ENCODE measurements at regions not wholly inside any gene's neighbourhood (a gene's known extent, or its start where the extent isn't known, plus 50 kb on each side); places are given as distances from the start of the nearest gene placed in this dataset.
A peak's percentile ranks its signal among the peaks of the same experiment; 100 is the strongest.
"Not testable (repeated sequence)": the region's sequence is repeated elsewhere in the genome, so short reads cannot be mapped to it uniquely, and the experiment has no call there.

- no peaks in the 10 kb centered on the region for H3K9me3 Mint-ChIP-seq
- no peak overlapping the region for H3K4me3 Mint-ChIP-seq
- peaks cover 10% of the 10 kb centered on the region for H3K36me3 Mint-ChIP-seq (ENCODE audit: low read depth)
- H3K4me1 Mint-ChIP-seq (ENCODE audit: low read depth): peaks cover 12% of the 10 kb centered on the region
- H3K27ac Mint-ChIP-seq: no peak overlapping the region
- H3K27me3 Mint-ChIP-seq: no peaks in the 10 kb centered on the region
Observed at GRCh38 chr7:130951976-130952876, 218.2 kb upstream of the KLF14 start.

- no peak overlapping the region for H3K27ac Mint-ChIP-seq
- no peak overlapping the region for H3K4me3 Mint-ChIP-seq
- peaks cover 1% of the 10 kb centered on the region for H3K36me3 Mint-ChIP-seq (ENCODE audit: low read depth)
- no peaks in the 10 kb centered on the region for H3K27me3 Mint-ChIP-seq
- H3K9me3 Mint-ChIP-seq: no peaks in the 10 kb centered on the region
- peaks cover 2% of the 10 kb centered on the region for H3K4me1 Mint-ChIP-seq (ENCODE audit: low read depth)
Observed at GRCh38 chr7:130953196-130953595, 219.2 kb upstream of the KLF14 start.

GRCh38 chr7:130954918-130955564 is 221.0 kb upstream of the KLF14 start:
- H3K36me3 Mint-ChIP-seq (ENCODE audit: low read depth): no peaks in the 10 kb centered on the region

GRCh38 chr7:130955565-130955919 is 221.5 kb upstream of the KLF14 start:
- Mint-ChIP-seq H3K4me3 (no peak overlapping the region), H3K27ac (peak overlapping the region; percentile 92), H3K4me1 (ENCODE audit: low read depth) (peaks cover 3% of the 10 kb centered on the region), H3K27me3 (no peaks in the 10 kb centered on the region), H3K36me3 (ENCODE audit: low read depth) (no peaks in the 10 kb centered on the region), H3K9me3 (no peaks in the 10 kb centered on the region)

More at GRCh38 chr7:130954918-130955564, 221.0 kb upstream of the KLF14 start:
- H3K4me3 Mint-ChIP-seq: no peak overlapping the region
- H3K27me3 Mint-ChIP-seq: no peaks in the 10 kb centered on the region
- H3K4me1 Mint-ChIP-seq (ENCODE audit: low read depth): no peaks in the 10 kb centered on the region
- peak overlapping the region; percentile 92 for H3K27ac Mint-ChIP-seq
- H3K9me3 Mint-ChIP-seq: no peaks in the 10 kb centered on the region

GRCh38 chr7:130956417-130957136 is 222.6 kb upstream of the KLF14 start:
- Mint-ChIP-seq H3K4me3 (no peak overlapping the region), H3K36me3 (ENCODE audit: low read depth) (no peaks in the 10 kb centered on the region), H3K4me1 (ENCODE audit: low read depth) (peaks cover 13% of the 10 kb centered on the region), H3K27ac (peak overlapping the region; percentile 92), H3K27me3 (no peaks in the 10 kb centered on the region), H3K9me3 (no peaks in the 10 kb centered on the region)

GRCh38 chr7:130957137-130957513 is 223.1 kb upstream of the KLF14 start:
- peaks cover 4% of the 10 kb centered on the region for H3K36me3 Mint-ChIP-seq (ENCODE audit: low read depth)
- no peaks in the 10 kb centered on the region for H3K27me3 Mint-ChIP-seq
- peaks cover 19% of the 10 kb centered on the region for H3K4me1 Mint-ChIP-seq (ENCODE audit: low read depth)
- peak overlapping the region; percentile 92 for H3K27ac Mint-ChIP-seq
- H3K9me3 Mint-ChIP-seq: no peaks in the 10 kb centered on the region
- no peak overlapping the region for H3K4me3 Mint-ChIP-seq

GRCh38 chr7:130957722-130958435 is 223.9 kb upstream of the KLF14 start:
- H3K4me1 Mint-ChIP-seq (ENCODE audit: low read depth): peaks cover 26% of the 10 kb centered on the region
- peak overlapping the region; percentile 92 for H3K27ac Mint-ChIP-seq
- H3K27me3 Mint-ChIP-seq; H3K4me3 Mint-ChIP-seq; H3K36me3 Mint-ChIP-seq (ENCODE audit: low read depth); H3K9me3 Mint-ChIP-seq: not testable (repeated sequence)

- Mint-ChIP-seq H3K36me3 (ENCODE audit: low read depth) (peaks cover 8% of the 10 kb centered on the region), H3K4me3 (no peak overlapping the region), H3K27ac (peak overlapping the region; percentile 92), H3K27me3 (no peaks in the 10 kb centered on the region), H3K9me3 (no peaks in the 10 kb centered on the region), H3K4me1 (ENCODE audit: low read depth) (peaks cover 36% of the 10 kb centered on the region)
Observed at GRCh38 chr7:130958846-130959245, 224.8 kb upstream of the KLF14 start.

- no peak overlapping the region for H3K4me3 Mint-ChIP-seq
- H3K36me3 Mint-ChIP-seq (ENCODE audit: low read depth): peaks cover 8% of the 10 kb centered on the region
- H3K9me3 Mint-ChIP-seq: no peaks in the 10 kb centered on the region
- H3K4me1 Mint-ChIP-seq (ENCODE audit: low read depth): peaks cover 45% of the 10 kb centered on the region
- no peaks in the 10 kb centered on the region for H3K27me3 Mint-ChIP-seq
- peak overlapping the region; percentile 97 for H3K27ac Mint-ChIP-seq
Observed at GRCh38 chr7:130959743-130960207, 225.8 kb upstream of the KLF14 start.

GRCh38 chr7:130960208-130960988 is 226.4 kb upstream of the KLF14 start:
- peaks cover 8% of the 10 kb centered on the region for H3K36me3 Mint-ChIP-seq (ENCODE audit: low read depth)
- H3K4me3 Mint-ChIP-seq: no peak overlapping the region
- H3K4me1 Mint-ChIP-seq (ENCODE audit: low read depth): peaks cover 48% of the 10 kb centered on the region
- no peaks in the 10 kb centered on the region for H3K27me3 Mint-ChIP-seq
- H3K9me3 Mint-ChIP-seq: no peaks in the 10 kb centered on the region
- H3K27ac Mint-ChIP-seq: peak overlapping the region; percentile 97

GRCh38 chr7:130961128-130961601 is 227.2 kb upstream of the KLF14 start:
- no peaks in the 10 kb centered on the region for H3K27me3 Mint-ChIP-seq
- peaks cover 10% of the 10 kb centered on the region for H3K36me3 Mint-ChIP-seq (ENCODE audit: low read depth)
- H3K4me1 Mint-ChIP-seq (ENCODE audit: low read depth): peaks cover 56% of the 10 kb centered on the region
- no peaks in the 10 kb centered on the region for H3K9me3 Mint-ChIP-seq
- peak overlapping the region; percentile 97 for H3K27ac Mint-ChIP-seq
- H3K4me3 Mint-ChIP-seq: no peak overlapping the region

GRCh38 chr7:130962109-130962508 is 228.1 kb upstream of the KLF14 start:
- Mint-ChIP-seq H3K27ac (peak overlapping the region; percentile 97), H3K4me3 (no peak overlapping the region), H3K4me1 (ENCODE audit: low read depth) (peaks cover 66% of the 10 kb centered on the region), H3K27me3 (no peaks in the 10 kb centered on the region), H3K9me3 (no peaks in the 10 kb centered on the region), H3K36me3 (ENCODE audit: low read depth) (peaks cover 19% of the 10 kb centered on the region)

GRCh38 chr7:130963339-130963738 is 229.3 kb upstream of the KLF14 start:
- H3K36me3 Mint-ChIP-seq (ENCODE audit: low read depth): peaks cover 23% of the 10 kb centered on the region

GRCh38 chr7:130965515-130965914 is 231.5 kb upstream of the KLF14 start:
- Mint-ChIP-seq H3K36me3 (ENCODE audit: low read depth) (peaks cover 23% of the 10 kb centered on the region), H3K9me3 (no peaks in the 10 kb centered on the region), H3K4me3 (no peak overlapping the region), H3K4me1 (ENCODE audit: low read depth) (peaks cover 97% of the 10 kb centered on the region), H3K27me3 (no peaks in the 10 kb centered on the region), H3K27ac (peak overlapping the region; percentile 98)

More at GRCh38 chr7:130963339-130963738, 229.3 kb upstream of the KLF14 start:
- H3K4me1 Mint-ChIP-seq (ENCODE audit: low read depth): peaks cover 78% of the 10 kb centered on the region
- H3K27ac Mint-ChIP-seq: peak overlapping the region; percentile 83
- H3K27me3 Mint-ChIP-seq: no peaks in the 10 kb centered on the region
- H3K9me3 Mint-ChIP-seq: no peaks in the 10 kb centered on the region
- H3K4me3 Mint-ChIP-seq: peak overlapping the region; percentile 57

All from stimulated activated naive CD8-positive, alpha-beta T cell treated with anti-CD3 and anti-CD28 coated beads, Interleukin-15, Interleukin-2, amounts not matched to agents 100 ng/mL and 50 ng/mL, for 24 hours (primary cell).